ENCODE measurements at regions not wholly inside any gene's neighbourhood (a gene's known extent, or its start where the extent isn't known, plus 50 kb on each side); places are given as distances from the start of the nearest gene placed in this dataset.

- H3K4me3 ChIP-seq (ENCODE audit: low read depth, low read length), result no peak overlapping the region
Measured at GRCh38 chr9:108021096-108021710, 531.6 kb upstream of the KLF4 start.

GRCh38 chr9:108019821-108020220 lies 530.3 kb upstream of the KLF4 start:
- in situ Hi-C loops (cut with HindIII; ENCODE audit: low sequenced_read_pairs), result no loop called here
- no peak overlapping the region for H3K4me3 ChIP-seq (ENCODE audit: low read depth, low read length)
- no peak for DNase-seq (ENCODE audit: low read depth)
- no peak for TF ChIP-seq CTCF (IDR thresholded peaks at IDR 0.05; ENCODE audit: low read depth, low read length, missing control alignments)

More at GRCh38 chr9:108021096-108021710, 531.6 kb upstream of the KLF4 start:
- no peak for TF ChIP-seq CTCF (IDR thresholded peaks at IDR 0.05; ENCODE audit: low read depth, low read length, missing control alignments)
- in situ Hi-C loops (cut with HindIII; ENCODE audit: low sequenced_read_pairs), result no loop called here
- no peak for DNase-seq (ENCODE audit: low read depth)

GRCh38 chr9:108017671-108018070 lies 528.1 kb upstream of the KLF4 start:
- no peak for DNase-seq (ENCODE audit: low read depth)
- TF ChIP-seq CTCF (IDR thresholded peaks at IDR 0.05; ENCODE audit: low read depth, low read length, missing control alignments), result no peak
- in situ Hi-C loops (cut with HindIII; ENCODE audit: low sequenced_read_pairs), result no loop called here
- H3K4me3 ChIP-seq (ENCODE audit: low read depth, low read length), result no peak overlapping the region

GRCh38 chr9:108016446-108016845 lies 526.9 kb upstream of the KLF4 start:
- H3K4me3 ChIP-seq (ENCODE audit: low read depth, low read length), result no peak overlapping the region
- TF ChIP-seq CTCF (IDR thresholded peaks at IDR 0.05; ENCODE audit: low read depth, low read length, missing control alignments), result no peak
- DNase-seq (ENCODE audit: low read depth), result no peak
- in situ Hi-C loops (cut with HindIII; ENCODE audit: low sequenced_read_pairs), result no loop called here

GRCh38 chr9:108015690-108016089 lies 526.1 kb upstream of the KLF4 start:
- DNase-seq (ENCODE audit: low read depth), result no peak
- in situ Hi-C loops (cut with HindIII; ENCODE audit: low sequenced_read_pairs), result no loop called here
- TF ChIP-seq CTCF (IDR thresholded peaks at IDR 0.05; ENCODE audit: low read depth, low read length, missing control alignments), result no peak
- no peak overlapping the region for H3K4me3 ChIP-seq (ENCODE audit: low read depth, low read length)

GRCh38 chr9:108014353-108014752 lies 524.8 kb upstream of the KLF4 start:
- no peak overlapping the region for H3K4me3 ChIP-seq (ENCODE audit: low read depth, low read length)
- no peak for TF ChIP-seq CTCF (IDR thresholded peaks at IDR 0.05; ENCODE audit: low read depth, low read length, missing control alignments)
- no peak for DNase-seq (ENCODE audit: low read depth)
- in situ Hi-C loops (cut with HindIII; ENCODE audit: low sequenced_read_pairs), result no loop called here

All from astrocyte of the cerebellum (primary cell).